ENCODE measurements at regions not wholly inside any gene's neighbourhood (a gene's known extent, or its start where the extent isn't known, plus 50 kb on each side); places are given as distances from the start of the nearest gene placed in this dataset.
"Not testable (repeated sequence)": the region's sequence is repeated elsewhere in the genome, so short reads cannot be mapped to it uniquely, and the experiment has no call there.

- Mint-ChIP-seq H3K9me3 (peaks cover 5% of the 10 kb centered on the region), H3K4me3 (ENCODE audit: low read depth) (no peak overlapping the region), H3K27me3 (ENCODE audit: low read depth) (no peaks in the 10 kb centered on the region), H3K4me1 (ENCODE audit: low read depth) (no peaks in the 10 kb centered on the region), H3K27ac (no peak overlapping the region), H3K36me3 (ENCODE audit: low read depth) (no peaks in the 10 kb centered on the region)
- no peak for DNase-seq (ENCODE audit: low spot score)
- intact Hi-C loops (cut with micrococcal nuclease): no loop called here
Observed at GRCh38 chr2:6168485-6168884, 476.3 kb downstream of the SOX11 start.

DNA sequence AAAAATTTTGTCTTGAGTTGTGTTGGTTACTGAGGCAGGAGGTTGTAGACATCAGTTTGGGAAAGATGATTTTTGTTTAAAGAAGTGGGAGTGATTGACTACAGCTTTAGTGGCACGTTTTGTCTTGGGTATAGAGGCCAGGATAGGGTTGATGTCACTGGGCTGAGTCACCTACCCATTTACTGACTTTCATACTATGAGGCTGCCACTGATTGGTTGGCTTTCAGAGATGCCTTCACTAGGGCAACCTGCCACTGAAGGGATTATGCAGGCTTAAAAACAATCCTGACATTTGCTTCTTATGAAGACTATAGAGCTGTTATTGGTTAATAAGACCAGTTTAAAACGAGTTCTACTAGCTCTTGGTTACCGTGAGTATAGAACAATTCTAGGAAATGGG, 479.1 kb downstream of the SOX11 start:
- Mint-ChIP-seq H3K4me1 (ENCODE audit: low read depth) (no peaks in the 10 kb centered on the region), H3K9me3 (peaks cover 5% of the 10 kb centered on the region)

DNA sequence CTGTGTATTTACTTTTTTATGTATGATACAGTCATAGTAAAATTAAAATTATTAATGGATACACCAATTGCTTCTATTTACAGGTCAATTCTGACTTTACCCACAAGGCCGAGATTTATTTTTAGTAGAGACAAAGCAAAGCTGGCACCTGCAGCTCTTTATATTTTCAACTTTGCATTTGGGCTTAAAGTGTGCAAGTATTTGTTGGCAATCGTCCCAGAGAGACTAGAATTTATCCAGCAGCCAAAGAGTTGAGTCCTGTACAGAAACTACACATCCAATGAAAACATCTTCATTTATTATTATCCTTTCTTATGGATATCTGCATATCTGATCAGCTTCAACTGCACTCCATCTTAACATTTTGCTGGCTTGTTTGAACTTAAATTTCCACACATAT, 485.6 kb downstream of the SOX11 start:
- intact Hi-C loops (cut with micrococcal nuclease): no loop called here
- H3K36me3 Mint-ChIP-seq (ENCODE audit: low read depth): no peaks in the 10 kb centered on the region
- H3K27me3 Mint-ChIP-seq (ENCODE audit: low read depth): no peaks in the 10 kb centered on the region
- no peak overlapping the region for H3K27ac Mint-ChIP-seq
- no peak overlapping the region for H3K4me3 Mint-ChIP-seq (ENCODE audit: low read depth)
- H3K4me1 Mint-ChIP-seq (ENCODE audit: low read depth): no peaks in the 10 kb centered on the region
- peaks cover 5% of the 10 kb centered on the region for H3K9me3 Mint-ChIP-seq
- no peak for DNase-seq (ENCODE audit: low spot score)

More for the DNA sequence above, 479.1 kb downstream of the SOX11 start:
- Mint-ChIP-seq H3K27me3 (ENCODE audit: low read depth) (no peaks in the 10 kb centered on the region), H3K27ac (no peak overlapping the region), H3K36me3 (ENCODE audit: low read depth) (no peaks in the 10 kb centered on the region), H3K4me3 (ENCODE audit: low read depth) (no peak overlapping the region)
- intact Hi-C loops (cut with micrococcal nuclease): no loop called here
- DNase-seq (ENCODE audit: low spot score): no peak

- Mint-ChIP-seq H3K4me1 (ENCODE audit: low read depth) (no peaks in the 10 kb centered on the region), H3K27me3 (ENCODE audit: low read depth) (no peaks in the 10 kb centered on the region), H3K4me3 (ENCODE audit: low read depth) (no peak overlapping the region), H3K9me3 (no peaks in the 10 kb centered on the region), H3K27ac (no peak overlapping the region), H3K36me3 (ENCODE audit: low read depth) (no peaks in the 10 kb centered on the region)
- no peak for DNase-seq (ENCODE audit: low spot score)
- intact Hi-C loops (cut with micrococcal nuclease): no loop called here
Observed at GRCh38 chr2:6181525-6181924, 489.3 kb downstream of the SOX11 start.

GRCh38 chr2:6181926-6182325, 489.7 kb downstream of the SOX11 start:
- Mint-ChIP-seq H3K36me3 (ENCODE audit: low read depth) (no peaks in the 10 kb centered on the region), H3K27me3 (ENCODE audit: low read depth) (no peaks in the 10 kb centered on the region), H3K4me3 (ENCODE audit: low read depth) (no peak overlapping the region), H3K4me1 (ENCODE audit: low read depth) (no peaks in the 10 kb centered on the region), H3K27ac (no peak overlapping the region), H3K9me3 (no peaks in the 10 kb centered on the region)
- intact Hi-C loops (cut with micrococcal nuclease): no loop called here
- no peak for DNase-seq (ENCODE audit: low spot score)

DNA sequence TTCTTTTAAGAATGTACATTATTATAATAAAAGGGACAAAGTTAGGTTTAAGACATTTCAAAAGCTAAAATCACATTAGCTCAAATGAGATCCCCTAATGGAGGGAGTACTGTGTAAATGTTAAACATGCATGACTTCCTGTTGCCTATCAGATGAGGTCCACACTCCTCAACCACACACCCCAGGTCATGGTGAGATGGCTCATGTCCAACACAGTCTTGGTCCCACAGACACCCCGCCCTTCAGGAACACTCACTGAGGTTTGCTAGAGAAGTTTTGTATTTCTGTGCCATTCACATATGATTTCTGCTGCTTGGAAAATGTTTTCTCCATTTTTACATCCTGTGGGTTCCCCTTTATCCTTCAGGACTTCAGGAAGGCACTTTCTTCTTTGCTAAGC, 491.0 kb downstream of the SOX11 start:
- H3K4me1 Mint-ChIP-seq (ENCODE audit: low read depth): no peaks in the 10 kb centered on the region
- H3K4me3 Mint-ChIP-seq (ENCODE audit: low read depth): no peak overlapping the region
- H3K36me3 Mint-ChIP-seq (ENCODE audit: low read depth): no peaks in the 10 kb centered on the region
- no peak overlapping the region for H3K27ac Mint-ChIP-seq
- intact Hi-C loops (cut with micrococcal nuclease): no loop called here
- no peaks in the 10 kb centered on the region for H3K9me3 Mint-ChIP-seq
- H3K27me3 Mint-ChIP-seq (ENCODE audit: low read depth): no peaks in the 10 kb centered on the region
- no peak for DNase-seq (ENCODE audit: low spot score)

DNA sequence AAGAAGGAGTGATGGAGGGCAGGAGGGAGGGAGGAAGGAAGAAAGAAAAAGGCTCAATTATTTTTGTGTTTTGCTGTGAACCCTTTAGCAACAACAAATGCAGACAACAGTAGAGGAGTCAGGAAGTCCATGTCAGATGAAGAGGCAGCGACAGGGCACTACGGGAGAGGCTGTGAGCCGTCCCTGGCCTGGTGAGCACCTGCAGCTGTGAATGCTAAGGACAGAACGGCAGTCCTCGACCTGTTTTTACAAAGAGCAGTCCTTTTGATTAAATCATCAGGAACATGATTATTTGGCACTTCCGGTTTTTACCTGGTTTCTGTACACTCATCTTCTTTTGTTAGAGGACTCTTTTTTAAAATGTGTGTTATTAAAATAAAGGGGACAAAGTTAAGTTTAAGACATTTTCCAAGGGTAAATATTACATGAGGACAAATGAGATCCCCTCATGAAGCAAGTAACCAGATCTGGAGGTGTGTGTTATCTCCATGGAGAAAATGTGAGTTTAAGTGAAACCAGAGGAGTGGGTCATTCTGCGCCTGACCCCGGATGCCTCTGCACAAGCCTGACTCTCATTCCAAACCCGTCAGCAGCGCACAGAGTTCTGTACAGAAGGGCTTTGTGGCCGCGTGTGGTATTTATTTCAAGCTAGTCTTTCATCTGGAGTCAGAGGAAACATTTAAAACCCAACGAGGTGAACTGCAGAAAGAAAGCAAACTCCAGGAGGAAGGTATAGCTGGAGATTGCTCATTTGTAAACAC, 492.5 kb downstream of the SOX11 start:
- H3K27ac Mint-ChIP-seq: no peak overlapping the region
- no peaks in the 10 kb centered on the region for H3K27me3 Mint-ChIP-seq (ENCODE audit: low read depth)
- no peaks in the 10 kb centered on the region for H3K4me1 Mint-ChIP-seq (ENCODE audit: low read depth)
- no peak for DNase-seq (ENCODE audit: low spot score)
- intact Hi-C loops (cut with micrococcal nuclease): no loop called here
- H3K9me3 Mint-ChIP-seq: peaks cover 3% of the 10 kb centered on the region
- no peaks in the 10 kb centered on the region for H3K36me3 Mint-ChIP-seq (ENCODE audit: low read depth)
- H3K4me3 Mint-ChIP-seq (ENCODE audit: low read depth): no peak overlapping the region

DNA sequence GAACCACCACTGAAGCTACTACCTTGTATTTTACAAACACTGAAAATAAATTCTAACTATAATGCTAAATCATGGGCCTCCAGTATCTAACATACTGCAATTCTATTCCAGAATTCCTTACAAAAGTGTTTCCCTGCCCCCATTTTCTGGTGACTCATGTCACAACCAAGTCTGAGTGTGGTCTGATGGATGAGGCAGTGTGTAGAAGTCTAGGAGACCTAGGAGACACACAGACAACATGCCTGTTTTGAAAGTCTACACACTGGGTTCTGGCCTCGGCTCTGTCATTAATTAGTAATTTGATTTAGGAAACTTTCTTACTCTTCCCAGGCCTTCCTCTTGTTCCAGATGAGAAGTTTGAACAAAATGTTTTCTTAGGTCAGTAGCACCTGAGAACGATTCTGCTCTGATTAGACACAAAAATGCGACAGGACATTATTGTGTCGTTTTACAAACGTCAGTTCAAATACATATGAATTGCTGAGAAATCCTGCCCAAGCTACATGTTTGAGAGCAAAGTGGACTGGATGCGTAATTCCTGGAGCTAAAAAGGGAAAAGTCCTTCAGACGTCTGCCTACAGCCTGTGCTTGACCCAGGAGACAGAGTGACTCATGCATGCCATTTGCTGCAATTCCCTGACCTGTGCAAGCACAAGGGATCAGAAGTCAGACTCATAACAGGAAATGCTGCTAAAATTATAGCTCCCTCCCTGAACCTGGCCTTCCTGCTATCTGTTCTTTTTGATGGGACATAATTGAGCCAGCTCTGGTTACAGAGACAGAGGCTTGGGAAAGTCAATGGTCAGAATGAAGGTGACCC, 494.4 kb downstream of the SOX11 start:
- H3K27ac Mint-ChIP-seq: no peak overlapping the region
- H3K27me3 Mint-ChIP-seq (ENCODE audit: low read depth): no peaks in the 10 kb centered on the region
- no peaks in the 10 kb centered on the region for H3K4me1 Mint-ChIP-seq (ENCODE audit: low read depth)
- H3K9me3 Mint-ChIP-seq: peaks cover 3% of the 10 kb centered on the region
- DNase-seq (ENCODE audit: low spot score): no peak
- intact Hi-C loops (cut with micrococcal nuclease): no loop called here
- no peak overlapping the region for H3K4me3 Mint-ChIP-seq (ENCODE audit: low read depth)
- no peaks in the 10 kb centered on the region for H3K36me3 Mint-ChIP-seq (ENCODE audit: low read depth)

DNA sequence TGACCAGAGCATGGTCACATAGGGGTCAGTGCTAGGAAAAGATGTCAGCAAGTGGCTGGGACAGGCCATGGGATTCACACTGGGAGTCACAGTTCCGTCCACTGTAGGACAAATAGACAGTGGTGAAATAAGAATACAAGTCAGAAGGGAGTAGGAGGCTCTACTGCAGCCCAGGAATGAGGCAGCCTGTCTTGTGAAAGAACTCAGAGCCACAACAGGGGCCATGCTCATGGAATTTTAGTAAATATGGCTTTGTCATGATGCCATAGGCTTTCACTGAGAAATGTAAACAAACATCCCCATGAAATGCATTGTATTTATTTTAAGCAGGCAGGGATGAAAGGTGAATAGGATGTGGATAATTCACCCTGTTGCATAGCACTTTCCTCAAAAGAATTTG, 504.3 kb downstream of the SOX11 start:
- H3K9me3 Mint-ChIP-seq: peaks cover 6% of the 10 kb centered on the region
- intact Hi-C loops (cut with micrococcal nuclease): no loop called here
- no peak overlapping the region for H3K4me3 Mint-ChIP-seq (ENCODE audit: low read depth)

DNA sequence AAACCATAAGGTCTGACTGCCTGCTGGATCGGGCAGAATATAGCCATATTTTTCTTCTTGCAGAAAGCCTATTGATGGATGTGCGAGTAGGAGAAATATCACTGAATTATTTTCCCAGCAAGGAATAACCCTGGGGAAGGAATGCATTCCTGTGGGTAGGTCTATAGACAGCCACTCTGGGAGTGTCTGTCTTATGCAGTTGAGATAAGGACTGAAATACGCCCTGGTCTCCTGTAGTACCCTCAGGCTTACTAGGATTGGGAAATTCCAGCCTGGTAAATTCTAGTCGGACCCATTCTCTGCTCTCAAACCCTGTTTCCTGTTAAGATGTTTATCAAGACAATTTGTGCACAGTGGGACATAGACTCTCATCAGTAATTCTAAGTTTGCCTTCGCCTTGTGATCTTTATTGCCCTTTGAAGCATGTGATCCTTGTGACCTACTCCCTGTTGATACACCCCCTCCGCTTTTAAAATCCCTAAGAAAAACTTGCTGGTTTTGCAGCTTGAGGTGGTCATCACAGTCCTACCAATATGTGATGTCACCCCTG, 506.3 kb downstream of the SOX11 start:
- H3K4me1 Mint-ChIP-seq (ENCODE audit: low read depth); DNase-seq (ENCODE audit: low spot score); intact Hi-C loops (cut with micrococcal nuclease); H3K4me3 Mint-ChIP-seq (ENCODE audit: low read depth); H3K27ac Mint-ChIP-seq; H3K36me3 Mint-ChIP-seq (ENCODE audit: low read depth); H3K27me3 Mint-ChIP-seq (ENCODE audit: low read depth); H3K9me3 Mint-ChIP-seq: not testable (repeated sequence)

More for the DNA sequence above, 504.3 kb downstream of the SOX11 start:
- Mint-ChIP-seq H3K27ac (no peak overlapping the region), H3K36me3 (ENCODE audit: low read depth) (no peaks in the 10 kb centered on the region), H3K27me3 (ENCODE audit: low read depth) (no peaks in the 10 kb centered on the region), H3K4me1 (ENCODE audit: low read depth) (no peaks in the 10 kb centered on the region)
- DNase-seq (ENCODE audit: low spot score): no peak

GRCh38 chr2:6202756-6203155, 510.6 kb downstream of the SOX11 start:
- Mint-ChIP-seq H3K36me3 (ENCODE audit: low read depth) (no peaks in the 10 kb centered on the region), H3K4me1 (ENCODE audit: low read depth) (no peaks in the 10 kb centered on the region), H3K27ac (no peak overlapping the region), H3K9me3 (peaks cover 6% of the 10 kb centered on the region), H3K27me3 (ENCODE audit: low read depth) (no peaks in the 10 kb centered on the region), H3K4me3 (ENCODE audit: low read depth) (no peak overlapping the region)
- DNase-seq (ENCODE audit: low spot score): no peak
- intact Hi-C loops (cut with micrococcal nuclease): no loop called here

GRCh38 chr2:6203291-6203959, 511.2 kb downstream of the SOX11 start:
- H3K4me1 Mint-ChIP-seq (ENCODE audit: low read depth): no peaks in the 10 kb centered on the region
- H3K4me3 Mint-ChIP-seq (ENCODE audit: low read depth): no peak overlapping the region
- no peak overlapping the region for H3K27ac Mint-ChIP-seq
- no peak for DNase-seq (ENCODE audit: low spot score)
- H3K9me3 Mint-ChIP-seq: peaks cover 6% of the 10 kb centered on the region
- no peaks in the 10 kb centered on the region for H3K27me3 Mint-ChIP-seq (ENCODE audit: low read depth)
- intact Hi-C loops (cut with micrococcal nuclease): no loop called here
- no peaks in the 10 kb centered on the region for H3K36me3 Mint-ChIP-seq (ENCODE audit: low read depth)

GRCh38 chr2:6206882-6207281, 514.7 kb downstream of the SOX11 start:
- Mint-ChIP-seq H3K9me3 (no peaks in the 10 kb centered on the region), H3K4me3 (ENCODE audit: low read depth) (no peak overlapping the region), H3K27ac (no peak overlapping the region), H3K4me1 (ENCODE audit: low read depth) (no peaks in the 10 kb centered on the region), H3K27me3 (ENCODE audit: low read depth) (no peaks in the 10 kb centered on the region), H3K36me3 (ENCODE audit: low read depth) (no peaks in the 10 kb centered on the region)
- intact Hi-C loops (cut with micrococcal nuclease): no loop called here
- no peak for DNase-seq (ENCODE audit: low spot score)
